HEK293 (cell line): ENCODE measurements at regions not wholly inside any gene's neighbourhood (a gene's known extent, or its start where the extent isn't known, plus 50 kb on each side); places are given as distances from the start of the nearest gene placed in this dataset.

Source experiments
- CTCF ChIA-PET: fragments of 350-600 bp; formaldehyde crosslinking; extraction: SDS; loops from one replicate; lab custom pipeline; 2021; ENCODE audit warnings: antibody characterized with exemption; lab: Yijun Ruan, JAX
- POLR2A ChIA-PET: fragments of 300-600 bp; formaldehyde crosslinking; extraction: SDS; loops from one replicate; lab custom pipeline; 2020; ENCODE audit warnings: antibody characterized with exemption, inconsistent platforms; lab: Yijun Ruan, JAX
- H3K27ac ChIP-seq: fragments of 200-500 bp; sonication (Bioruptor generic); 2 replicates; pipeline ENCODE4 v1.5.1; 2014; ENCODE audit warnings: low read depth, low read length, control low read depth, inconsistent platforms; ENCODE audit errors: extremely low read depth
- H3K36me3 ChIP-seq, 2 experiments: fragments of 200-500 bp in 1 of 2; sonication (Bioruptor generic) in 1 of 2; 1 replicate in 1 of 2; 2 replicates in 1 of 2; pipeline ENCODE4 v1.5.1; 2014 to 2017; ENCODE audit warnings: inconsistent platforms in 2 of 2, low read length in 2 of 2; ENCODE audit not compliant: control insufficient read depth in 2 of 2, insufficient read depth in 1 of 2
- H3K4me1 ChIP-seq: fragments of 200-500 bp; sonication (Bioruptor generic); 2 replicates; pipeline ENCODE4 v1.5.1; 2014; ENCODE audit warnings: mild to moderate bottlenecking, low read length, inconsistent platforms; ENCODE audit not compliant: control insufficient read depth, insufficient read depth
- H3K4me3 ChIP-seq: 2 replicates; pipeline ENCODE4 v1.5.1; 2011; ENCODE audit warnings: low read depth, mild to moderate bottlenecking, control low read depth, low read length, moderate library complexity
- H3K9me3 ChIP-seq: fragments of 200-500 bp; sonication (Bioruptor generic); 2 replicates; pipeline ENCODE4 v1.5.1; 2014; ENCODE audit warnings: low read depth, low read length, inconsistent platforms; ENCODE audit not compliant: control insufficient read depth, insufficient read depth
- CTCF ChIP-seq: fragments of 450-650 bp; formaldehyde crosslinking; IDR thresholded peaks from 2 replicates; pipeline ENCODE4 v1.5.1; 2016; ENCODE audit warnings: missing biosample characterization, missing genetic modification characterization
- KLF1 ChIP-seq: fragments of 450-650 bp; formaldehyde crosslinking; IDR thresholded peaks from 2 replicates; pipeline ENCODE4 v1.5.1; 2016; ENCODE audit warnings: missing biosample characterization, missing genetic modification characterization
- MEIS1 ChIP-seq: sonication (generic); formaldehyde crosslinking; IDR thresholded peaks from 2 replicates; pipeline ENCODE4 v1.8.1; 2022; ENCODE audit warnings: missing genetic modification reagents, mild to moderate bottlenecking, borderline replicate concordance
- OSR2 ChIP-seq: fragments of 450-650 bp; formaldehyde crosslinking; IDR thresholded peaks from 2 replicates; pipeline ENCODE4 v1.5.1; 2016; ENCODE audit warnings: missing biosample characterization, missing genetic modification characterization
- PRDM1 ChIP-seq: fragments of 450-650 bp; formaldehyde crosslinking; IDR thresholded peaks from 2 replicates; pipeline ENCODE4; 2016; ENCODE audit warnings: missing biosample characterization, missing genetic modification characterization
- PRDM4 ChIP-seq: fragments of 450-650 bp; formaldehyde crosslinking; IDR thresholded peaks from 2 replicates; pipeline ENCODE4 v1.5.1; 2017; ENCODE audit warnings: missing biosample characterization, missing genetic modification characterization
- SP7 ChIP-seq: fragments of 450-650 bp; formaldehyde crosslinking; IDR thresholded peaks from 2 replicates; pipeline ENCODE4 v1.5.1; 2016; ENCODE audit warnings: missing biosample characterization, missing genetic modification characterization
- TRIM28 ChIP-seq: IDR thresholded peaks from 2 replicates; pipeline ENCODE4 v1.6.1; 2011; ENCODE audit warnings: low read length, control low read depth, borderline replicate concordance
- WT1 ChIP-seq: fragments of 450-650 bp; formaldehyde crosslinking; IDR thresholded peaks from 2 replicates; pipeline ENCODE4 v1.5.1; 2016; ENCODE audit warnings: missing biosample characterization, missing genetic modification characterization
- ZBTB10 ChIP-seq: fragments of 450-650 bp; formaldehyde crosslinking; IDR thresholded peaks from 2 replicates; pipeline ENCODE4 v1.5.1; 2016; ENCODE audit warnings: missing biosample characterization, missing genetic modification characterization
- ZBTB49 ChIP-seq: fragments of 450-650 bp; formaldehyde crosslinking; IDR thresholded peaks from 2 replicates; pipeline ENCODE4 v1.5.1; 2016; ENCODE audit warnings: missing biosample characterization, missing genetic modification characterization, low read depth
- ZNF10 ChIP-seq: fragments of 450-650 bp; formaldehyde crosslinking; IDR thresholded peaks from 2 replicates; pipeline ENCODE4 v1.5.1; 2017; ENCODE audit warnings: missing biosample characterization, missing genetic modification characterization
- ZNF169 ChIP-seq: fragments of 450-650 bp; formaldehyde crosslinking; IDR thresholded peaks from 2 replicates; pipeline ENCODE4 v1.5.1; 2016; ENCODE audit warnings: missing biosample characterization, missing genetic modification characterization
- ZNF221 ChIP-seq: fragments of 450-650 bp; formaldehyde crosslinking; IDR thresholded peaks from 2 replicates; pipeline ENCODE4 v1.5.1; 2017; ENCODE audit warnings: missing biosample characterization, missing genetic modification characterization, borderline replicate concordance
- ZNF223 ChIP-seq: fragments of 450-650 bp; formaldehyde crosslinking; IDR thresholded peaks from 2 replicates; pipeline ENCODE4 v1.5.1; 2016; ENCODE audit warnings: missing biosample characterization, missing genetic modification characterization
- ZNF394 ChIP-seq: fragments of 450-650 bp; formaldehyde crosslinking; IDR thresholded peaks from 2 replicates; pipeline ENCODE4 v1.5.1; 2016; ENCODE audit warnings: missing biosample characterization, missing genetic modification characterization, mild to moderate bottlenecking, moderate library complexity, borderline replicate concordance
- ZNF513 ChIP-seq: fragments of 450-650 bp; IDR thresholded peaks from 2 replicates; pipeline ENCODE4 v1.5.1; 2018; ENCODE audit warnings: missing biosample characterization, missing genetic modification characterization
- ZNF555 ChIP-seq: fragments of 450-650 bp; formaldehyde crosslinking; conservative IDR thresholded peaks from 2 replicates; pipeline ENCODE4 v1.5.1; 2017; ENCODE audit warnings: missing biosample characterization, mild to moderate bottlenecking, missing genetic modification characterization, inconsistent platforms
- ZNF621 ChIP-seq: fragments of 450-650 bp; formaldehyde crosslinking; IDR thresholded peaks from 2 replicates; pipeline ENCODE4 v1.5.1; 2017; ENCODE audit warnings: missing biosample characterization, missing genetic modification characterization
- ZNF677 ChIP-seq: fragments of 450-650 bp; IDR thresholded peaks from 2 replicates; pipeline ENCODE4 v1.5.0; 2018; ENCODE audit warnings: missing biosample characterization, mild to moderate bottlenecking, missing genetic modification characterization, moderate library complexity
- ZNF707 ChIP-seq: fragments of 450-650 bp; formaldehyde crosslinking; IDR thresholded peaks from 2 replicates; pipeline ENCODE4 v1.5.1; 2016; ENCODE audit warnings: missing biosample characterization, missing genetic modification characterization
- ZNF768 ChIP-seq: fragments of 450-650 bp; formaldehyde crosslinking; IDR thresholded peaks from 2 replicates; pipeline ENCODE4 v1.5.1; 2018; ENCODE audit warnings: missing biosample characterization, mild to moderate bottlenecking, missing genetic modification characterization
- ZNF791 ChIP-seq: fragments of 450-650 bp; formaldehyde crosslinking; IDR thresholded peaks from 2 replicates; pipeline ENCODE4 v1.5.1; 2016; ENCODE audit warnings: missing biosample characterization, missing genetic modification characterization
- ZNF792 ChIP-seq: fragments of 450-650 bp; formaldehyde crosslinking; IDR thresholded peaks from 2 replicates; pipeline ENCODE4 v1.5.1; 2016; ENCODE audit warnings: missing biosample characterization, missing genetic modification characterization

GRCh38 chr10:63077800-63078199 is 55.3 kb upstream of the NRBF2 start:
- no peak overlapping the region for H3K4me3 ChIP-seq
- H3K27ac ChIP-seq: no peak overlapping the region
- no peaks in the 10 kb centered on the region for H3K9me3 ChIP-seq
- CTCF ChIA-PET: no interaction called here
- no peaks in the 10 kb centered on the region for H3K36me3 ChIP-seq
- POLR2A ChIA-PET: no interaction called here
- no peaks in the 10 kb centered on the region for H3K4me1 ChIP-seq
- no peak for TF ChIP-seq WT1 (tag by site-specific recombination)
- no peak for TF ChIP-seq ZNF169
- no peak for TF ChIP-seq ZNF707 (tag by site-specific recombination)
- no peak for TF ChIP-seq ZNF10 (tag by site-specific recombination)
- TF ChIP-seq ZNF677: no peak
- TF ChIP-seq PRDM1 (tag by site-specific recombination): no peak
- TF ChIP-seq ZNF768 (tag by site-specific recombination): no peak
- TF ChIP-seq TRIM28: no peak
- no peak for TF ChIP-seq ZNF621 (tag by site-specific recombination)
- no peak for TF ChIP-seq ZNF394 (tag by site-specific recombination)
- TF ChIP-seq OSR2 (tag by site-specific recombination): no peak
- TF ChIP-seq ZNF513 (tag by site-specific recombination): no peak
- no peak for TF ChIP-seq MEIS1 (CRISPR knock-in tag)
- TF ChIP-seq CTCF (tag by site-specific recombination): no peak
- TF ChIP-seq ZNF792: no peak
- TF ChIP-seq SP7 (tag by site-specific recombination): no peak
- no peak for TF ChIP-seq ZNF221 (tag by site-specific recombination)
- no peak for TF ChIP-seq ZNF791 (tag by site-specific recombination)

- H3K4me1 ChIP-seq: no peaks in the 10 kb centered on the region
- POLR2A ChIA-PET: no interaction called here
- CTCF ChIA-PET: interaction anchor here (0.7 kb wide), 1 partner anchor 255 kb away, joined by 3 read pairs; no protein-coding TSS in a partner anchor
Measured at GRCh38 chr10:63072951-63073350, 60.2 kb upstream of the NRBF2 start.

More at GRCh38 chr10:63072951-63073350, 60.2 kb upstream of the NRBF2 start:
- Histone ChIP-seq H3K36me3 (no peaks in the 10 kb centered on the region), H3K27ac (no peak overlapping the region)
- TF ChIP-seq KLF1 (tag by site-specific recombination) (no peak), ZBTB49 (tag by site-specific recombination) (no peak), ZNF394 (tag by site-specific recombination) (no peak), ZBTB10 (tag by site-specific recombination) (no peak), PRDM4 (tag by site-specific recombination) (no peak), ZNF223 (tag by site-specific recombination) (no peak), ZNF555 (tag by site-specific recombination) (no peak)
- TF ChIP-seq, all 188 proteins: peak for 0
- Histone ChIP-seq H3K9me3 (no peaks in the 10 kb centered on the region), H3K4me3 (no peak overlapping the region)
